ENCODE measurements at regions not wholly inside any gene's neighbourhood (a gene's known extent, or its start where the extent isn't known, plus 50 kb on each side); places are given as distances from the start of the nearest gene placed in this dataset.

DNA sequence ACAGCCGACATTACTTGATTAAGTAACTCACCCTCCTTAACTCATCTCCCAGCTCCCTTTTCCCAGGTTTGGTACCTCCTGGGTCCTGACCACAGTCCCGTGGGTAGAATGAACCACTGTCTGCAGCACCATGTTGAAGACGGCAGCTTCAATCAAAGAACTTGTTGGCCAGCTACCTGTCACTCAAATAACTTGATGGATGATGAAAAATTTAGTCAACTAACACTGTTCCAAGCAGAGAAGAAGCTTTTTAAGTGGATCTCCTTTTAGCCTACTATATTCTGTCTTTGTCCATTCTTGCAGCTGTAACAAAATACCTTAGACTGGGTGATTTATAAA, 138.4 kb upstream of the F3 start:
- POLR2A ChIA-PET: no interaction called here
- no peaks in the 10 kb centered on the region for H3K36me3 ChIP-seq (ENCODE audit: control insufficient read depth in 2 of 2, insufficient read depth in 1 of 2, low read length in 2 of 2)
- H3K27ac ChIP-seq (ENCODE audit: extremely low read depth, low read depth, low read length): no peak overlapping the region
- H3K4me3 ChIP-seq (ENCODE audit: low read depth, low read length): no peak overlapping the region
- no peaks in the 10 kb centered on the region for H3K9me3 ChIP-seq (ENCODE audit: control insufficient read depth, insufficient read depth, low read depth, low read length)
- no peak for TF ChIP-seq ZBTB48 (tag by site-specific recombination; IDR thresholded peaks at IDR 0.05)
- TF ChIP-seq OVOL3 (tag by site-specific recombination; IDR thresholded peaks at IDR 0.05): no peak
- TF ChIP-seq SCRT2 (tag by site-specific recombination; IDR thresholded peaks at IDR 0.05): no peak
- TF ChIP-seq ZNF433 (tag by site-specific recombination; IDR thresholded peaks at IDR 0.05; ENCODE audit: low read depth): no peak
- TF ChIP-seq ZNF624 (tag by site-specific recombination; IDR thresholded peaks at IDR 0.05): no peak
- TF ChIP-seq ZIC2 (tag by site-specific recombination; IDR thresholded peaks at IDR 0.05): no peak
- TF ChIP-seq ZSCAN30 (tag by site-specific recombination; IDR thresholded peaks at IDR 0.05): no peak
- TF ChIP-seq, protein P1, sequence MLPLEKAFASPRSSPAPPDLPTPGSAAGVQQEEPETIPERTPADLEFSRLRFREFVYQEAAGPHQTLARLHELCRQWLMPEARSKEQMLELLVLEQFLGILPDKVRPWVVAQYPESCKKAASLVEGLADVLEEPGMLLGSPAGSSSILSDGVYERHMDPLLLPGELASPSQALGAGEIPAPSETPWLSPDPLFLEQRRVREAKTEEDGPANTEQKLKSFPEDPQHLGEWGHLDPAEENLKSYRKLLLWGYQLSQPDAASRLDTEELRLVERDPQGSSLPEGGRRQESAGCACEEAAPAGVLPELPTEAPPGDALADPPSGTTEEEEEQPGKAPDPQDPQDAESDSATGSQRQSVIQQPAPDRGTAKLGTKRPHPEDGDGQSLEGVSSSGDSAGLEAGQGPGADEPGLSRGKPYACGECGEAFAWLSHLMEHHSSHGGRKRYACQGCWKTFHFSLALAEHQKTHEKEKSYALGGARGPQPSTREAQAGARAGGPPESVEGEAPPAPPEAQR (tag by site-specific recombination; IDR thresholded peaks at IDR 0.05): no peak
- TF ChIP-seq, protein P2, sequence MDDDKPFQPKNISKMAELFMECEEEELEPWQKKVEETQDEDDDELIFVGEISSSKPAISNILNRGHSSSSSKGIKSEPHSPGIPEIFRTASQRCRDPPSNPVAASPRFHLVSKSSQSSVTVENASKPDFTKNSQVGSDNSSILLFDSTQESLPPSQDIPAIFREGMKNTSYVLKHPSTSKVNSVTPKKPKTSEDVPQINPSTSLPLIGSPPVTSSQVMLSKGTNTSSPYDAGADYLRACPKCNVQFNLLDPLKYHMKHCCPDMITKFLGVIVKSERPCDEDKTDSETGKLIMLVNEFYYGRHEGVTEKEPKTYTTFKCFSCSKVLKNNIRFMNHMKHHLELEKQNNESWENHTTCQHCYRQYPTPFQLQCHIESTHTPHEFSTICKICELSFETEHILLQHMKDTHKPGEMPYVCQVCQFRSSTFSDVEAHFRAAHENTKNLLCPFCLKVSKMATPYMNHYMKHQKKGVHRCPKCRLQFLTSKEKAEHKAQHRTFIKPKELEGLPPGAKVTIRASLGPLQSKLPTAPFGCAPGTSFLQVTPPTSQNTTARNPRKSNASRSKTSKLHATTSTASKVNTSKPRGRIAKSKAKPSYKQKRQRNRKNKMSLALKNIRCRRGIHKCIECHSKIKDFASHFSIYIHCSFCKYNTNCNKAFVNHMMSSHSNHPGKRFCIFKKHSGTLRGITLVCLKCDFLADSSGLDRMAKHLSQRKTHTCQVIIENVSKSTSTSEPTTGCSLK (tag by site-specific recombination; IDR thresholded peaks at IDR 0.05): no peak
- TF ChIP-seq ZNF555 (tag by site-specific recombination; conservative IDR thresholded peaks at IDR 0.05): no peak
- no peak for TF ChIP-seq ZNF221 (tag by site-specific recombination; IDR thresholded peaks at IDR 0.05; ENCODE audit: borderline replicate concordance)
- no peak for TF ChIP-seq ZSCAN23 (tag by site-specific recombination; IDR thresholded peaks at IDR 0.05)
- TF ChIP-seq, protein P3, sequence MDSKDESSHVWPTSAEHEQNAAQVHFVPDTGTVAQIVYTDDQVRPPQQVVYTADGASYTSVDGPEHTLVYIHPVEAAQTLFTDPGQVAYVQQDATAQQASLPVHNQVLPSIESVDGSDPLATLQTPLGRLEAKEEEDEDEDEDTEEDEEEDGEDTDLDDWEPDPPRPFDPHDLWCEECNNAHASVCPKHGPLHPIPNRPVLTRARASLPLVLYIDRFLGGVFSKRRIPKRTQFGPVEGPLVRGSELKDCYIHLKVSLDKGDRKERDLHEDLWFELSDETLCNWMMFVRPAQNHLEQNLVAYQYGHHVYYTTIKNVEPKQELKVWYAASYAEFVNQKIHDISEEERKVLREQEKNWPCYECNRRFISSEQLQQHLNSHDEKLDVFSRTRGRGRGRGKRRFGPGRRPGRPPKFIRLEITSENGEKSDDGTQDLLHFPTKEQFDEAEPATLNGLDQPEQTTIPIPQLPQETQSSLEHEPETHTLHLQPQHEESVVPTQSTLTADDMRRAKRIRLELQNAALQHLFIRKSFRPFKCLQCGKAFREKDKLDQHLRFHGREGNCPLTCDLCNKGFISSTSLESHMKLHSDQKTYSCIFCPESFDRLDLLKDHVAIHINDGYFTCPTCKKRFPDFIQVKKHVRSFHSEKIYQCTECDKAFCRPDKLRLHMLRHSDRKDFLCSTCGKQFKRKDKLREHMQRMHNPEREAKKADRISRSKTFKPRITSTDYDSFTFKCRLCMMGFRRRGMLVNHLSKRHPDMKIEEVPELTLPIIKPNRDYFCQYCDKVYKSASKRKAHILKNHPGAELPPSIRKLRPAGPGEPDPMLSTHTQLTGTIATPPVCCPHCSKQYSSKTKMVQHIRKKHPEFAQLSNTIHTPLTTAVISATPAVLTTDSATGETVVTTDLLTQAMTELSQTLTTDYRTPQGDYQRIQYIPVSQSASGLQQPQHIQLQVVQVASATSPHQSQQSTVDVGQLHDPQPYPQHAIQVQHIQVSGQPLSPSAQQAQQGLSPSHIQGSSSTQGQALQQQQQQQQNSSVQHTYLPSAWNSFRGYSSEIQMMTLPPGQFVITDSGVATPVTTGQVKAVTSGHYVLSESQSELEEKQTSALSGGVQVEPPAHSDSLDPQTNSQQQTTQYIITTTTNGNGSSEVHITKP (tag by site-specific recombination; IDR thresholded peaks at IDR 0.05): no peak
- no peak for TF ChIP-seq ZNF654 (tag by site-specific recombination; IDR thresholded peaks at IDR 0.05; ENCODE audit: low read depth)
- TF ChIP-seq SCRT1 (tag by site-specific recombination; IDR thresholded peaks at IDR 0.05; ENCODE audit: borderline replicate concordance): no peak
- TF ChIP-seq ZNF776 (tag by site-specific recombination; IDR thresholded peaks at IDR 0.05; ENCODE audit: borderline replicate concordance): no peak
- TF ChIP-seq SP7 (tag by site-specific recombination; IDR thresholded peaks at IDR 0.05): no peak
- TF ChIP-seq ZNF214 (tag by site-specific recombination; IDR thresholded peaks at IDR 0.05; ENCODE audit: borderline replicate concordance): no peak
- no peak for TF ChIP-seq GFI1B (tag by site-specific recombination; IDR thresholded peaks at IDR 0.05)
- TF ChIP-seq, protein P4, sequence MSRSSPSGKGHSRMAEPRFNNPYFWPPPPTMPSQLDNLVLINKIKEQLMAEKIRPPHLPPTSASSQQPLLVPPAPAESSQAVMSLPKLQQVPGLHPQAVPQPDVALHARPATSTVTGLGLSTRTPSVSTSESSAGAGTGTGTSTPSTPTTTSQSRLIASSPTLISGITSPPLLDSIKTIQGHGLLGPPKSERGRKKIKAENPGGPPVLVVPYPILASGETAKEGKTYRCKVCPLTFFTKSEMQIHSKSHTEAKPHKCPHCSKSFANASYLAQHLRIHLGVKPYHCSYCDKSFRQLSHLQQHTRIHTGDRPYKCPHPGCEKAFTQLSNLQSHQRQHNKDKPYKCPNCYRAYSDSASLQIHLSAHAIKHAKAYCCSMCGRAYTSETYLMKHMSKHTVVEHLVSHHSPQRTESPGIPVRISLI (tag by site-specific recombination; IDR thresholded peaks at IDR 0.05): no peak
- H3K4me1 ChIP-seq (ENCODE audit: control insufficient read depth, insufficient read depth, low read length): no peaks in the 10 kb centered on the region
- CTCF ChIA-PET: interaction anchor here (1.1 to 1.2 kb wide), 2 partner anchors 16 to 123 kb away, joined by 3 to 5 read pairs; no protein-coding TSS in a partner anchor
